ENCODE measurements at regions not wholly inside any gene's neighbourhood (a gene's known extent, or its start where the extent isn't known, plus 50 kb on each side); places are given as distances from the start of the nearest gene placed in this dataset.

GRCh38 chr12:46898152-46898931 lies 72.5 kb upstream of the SLC38A4 start:
- FAIRE-seq, result no peak
- H3K4me3 ChIP-seq (ENCODE audit: control insufficient read depth in 2 of 3, extremely low read depth in 1 of 3, insufficient read depth in 2 of 3, low read depth in 1 of 3, low read length in 3 of 3), result no peak overlapping the region
- no peak overlapping the region for H3K27ac ChIP-seq (ENCODE audit: control insufficient read depth, insufficient read depth, low read length)
- H3K9me3 ChIP-seq (ENCODE audit: control insufficient read depth, low read depth, low read length), result no peaks in the 10 kb centered on the region
- no peaks in the 10 kb centered on the region for H3K27me3 ChIP-seq (ENCODE audit: control insufficient read depth, extremely low read depth, insufficient read depth, low read length)
- H2AFZ ChIP-seq (ENCODE audit: control insufficient read depth, low read length), result no peak overlapping the region
- H3K36me3 ChIP-seq (ENCODE audit: control insufficient read depth in 2 of 2, extremely low read depth in 1 of 2, insufficient read depth in 2 of 2, low read length in 2 of 2), result no peaks in the 10 kb centered on the region
- H3K4me1 ChIP-seq (ENCODE audit: control insufficient read depth, extremely low read depth, insufficient read depth, low read length), result peaks cover 9% of the 10 kb centered on the region
- no peak overlapping the region for H3K4me2 ChIP-seq (ENCODE audit: control insufficient read depth, extremely low read depth, insufficient read depth, low read depth, low read length)
- H3K9ac ChIP-seq (ENCODE audit: control insufficient read depth, extremely low read depth, insufficient read depth, low read length), result no peak overlapping the region
- H3K9me1 ChIP-seq (ENCODE audit: control insufficient read depth, extremely low read depth, insufficient read depth, low read length), result no peaks in the 10 kb centered on the region
- TF ChIP-seq EZH2 (IDR thresholded peaks at IDR 0.05; ENCODE audit: low read length) (no peak), CTCF (optimal IDR thresholded peaks at IDR 0.05 in 1 of 3, IDR thresholded peaks at IDR 0.05 in 1 of 3, conservative IDR thresholded peaks at IDR 0.05 in 1 of 3; ENCODE audit: extremely low read depth in 1 of 3, insufficient read depth in 2 of 3, low read length in 3 of 3) (no peak)
- no peaks in the 10 kb centered on the region for H3K79me2 ChIP-seq (ENCODE audit: control insufficient read depth, insufficient read depth, low read length)
- H4K20me1 ChIP-seq (ENCODE audit: control insufficient read depth, extremely low read depth, insufficient read depth, low read length), result no peaks in the 10 kb centered on the region
- dilution Hi-C loops (cut with MboI; ENCODE audit: extremely low pct_ligation_motif_present, low sequenced_read_pairs), result no loop called here
- no peak for DNase-seq (ENCODE audit: low read depth, low spot score)

GRCh38 chr12:46898989-46899388 lies 73.2 kb upstream of the SLC38A4 start:
- no peaks in the 10 kb centered on the region for H3K27me3 ChIP-seq (ENCODE audit: control insufficient read depth, extremely low read depth, insufficient read depth, low read length)
- H3K9ac ChIP-seq (ENCODE audit: control insufficient read depth, extremely low read depth, insufficient read depth, low read length), result no peak overlapping the region
- H3K9me3 ChIP-seq (ENCODE audit: control insufficient read depth, low read depth, low read length), result no peaks in the 10 kb centered on the region
- no peak overlapping the region for H3K4me3 ChIP-seq (ENCODE audit: control insufficient read depth in 2 of 3, extremely low read depth in 1 of 3, insufficient read depth in 2 of 3, low read depth in 1 of 3, low read length in 3 of 3)
- dilution Hi-C loops (cut with MboI; ENCODE audit: extremely low pct_ligation_motif_present, low sequenced_read_pairs), result no loop called here
- DNase-seq (ENCODE audit: low read depth, low spot score), result no peak
- no peaks in the 10 kb centered on the region for H4K20me1 ChIP-seq (ENCODE audit: control insufficient read depth, extremely low read depth, insufficient read depth, low read length)
- no peak overlapping the region for H3K4me2 ChIP-seq (ENCODE audit: control insufficient read depth, extremely low read depth, insufficient read depth, low read depth, low read length)
- no peaks in the 10 kb centered on the region for H3K36me3 ChIP-seq (ENCODE audit: control insufficient read depth in 2 of 2, extremely low read depth in 1 of 2, insufficient read depth in 2 of 2, low read length in 2 of 2)
- no peak for TF ChIP-seq EZH2 (IDR thresholded peaks at IDR 0.05; ENCODE audit: low read length)
- TF ChIP-seq CTCF (optimal IDR thresholded peaks at IDR 0.05 in 1 of 3, IDR thresholded peaks at IDR 0.05 in 1 of 3, conservative IDR thresholded peaks at IDR 0.05 in 1 of 3; ENCODE audit: extremely low read depth in 1 of 3, insufficient read depth in 2 of 3, low read length in 3 of 3), result no peak
- FAIRE-seq, result no peak
- H3K4me1 ChIP-seq (ENCODE audit: control insufficient read depth, extremely low read depth, insufficient read depth, low read length), result peaks cover 9% of the 10 kb centered on the region
- H3K27ac ChIP-seq (ENCODE audit: control insufficient read depth, insufficient read depth, low read length), result no peak overlapping the region
- no peak overlapping the region for H2AFZ ChIP-seq (ENCODE audit: control insufficient read depth, low read length)
- no peaks in the 10 kb centered on the region for H3K79me2 ChIP-seq (ENCODE audit: control insufficient read depth, insufficient read depth, low read length)
- H3K9me1 ChIP-seq (ENCODE audit: control insufficient read depth, extremely low read depth, insufficient read depth, low read length), result no peaks in the 10 kb centered on the region
